Heart right ventricle (tissue), 16 donors: ENCODE measurements at regions not wholly inside any gene's neighbourhood (a gene's known extent, or its start where the extent isn't known, plus 50 kb on each side); places are given as distances from the start of the nearest gene placed in this dataset.

ENCODE experiments used
- ATAC-seq, 8 donors: fragments of 200-7000 bp; cut with Tn5 transposase; one replicate each; pipeline ENCODE4 v1.9.1; 2020; ENCODE audit warnings: mild to moderate bottlenecking in 8 of 8, moderate library complexity in 8 of 8, moderate number of reproducible peaks in 1 of 8
- DNase-seq, 2 donors: peaks; one replicate each; pipeline ENCODE4 v3.0.0-alpha.2; 2020
- H3K27ac ChIP-seq, 10 donors: fragments of 200-600 bp; sonication (generic) in 2 of 10; one replicate each; pipeline versions ENCODE4 v1.5.0 to v1.8.0; 2020 to 2022; ENCODE audit warnings: mild to moderate bottlenecking in 3 of 10
- H3K27me3 ChIP-seq, 7 donors: fragments of 200-600 bp; one replicate each; pipeline ENCODE4 v1.8.0; 2021 to 2022; ENCODE audit warnings: mild to moderate bottlenecking in 2 of 7
- H3K36me3 ChIP-seq, 9 donors: fragments of 200-600 bp; sonication (generic) in 1 of 9; one replicate each; pipeline versions ENCODE4 v1.5.0 to v1.8.0; 2020 to 2022; ENCODE audit warnings: mild to moderate bottlenecking in 2 of 9
- H3K4me1 ChIP-seq, 9 donors: fragments of 200-600 bp; sonication (generic) in 1 of 9; one replicate each; pipeline versions ENCODE4 v1.5.0 to v1.8.0; 2020 to 2022; ENCODE audit warnings: mild to moderate bottlenecking in 4 of 9
- H3K4me3 ChIP-seq, 10 donors: fragments of 200-600 bp; sonication (generic) in 2 of 10; one replicate each; pipeline versions ENCODE4 v1.5.0 to v1.8.0; 2020 to 2022; ENCODE audit warnings: mild to moderate bottlenecking in 7 of 10, moderate library complexity in 2 of 10
- H3K9me3 ChIP-seq, 11 donors: fragments of 200-600 bp in 10 of 11; sonication (generic) in 2 of 11; one replicate each; pipeline versions ENCODE4 v1.5.0 to v1.8.0; 2013 to 2022; ENCODE audit warnings: mild to moderate bottlenecking in 2 of 11, control low read depth in 1 of 11, moderate library complexity in 1 of 11
- WGBS, 2 donors: extraction: QIAGEN DNeasy Blood & Tissue Kit; methylation state at CpG; one replicate each; pipeline ENCODE4 v1.1.7; 2013; ENCODE audit warnings: inconsistent platforms in 1 of 2; 5-methylcytosine and 5-hydroxymethylcytosine counted together
- intact Hi-C, 10 donors: fragments of 100-400 bp; cut with DNase I; formaldehyde crosslinking; loops; one replicate each; pipeline versions ENCODE4 v1.11.1 to v1.14.2; 2022
- TF ChIP-seq, protein P1 (sequence below), 9 donors: fragments of 200-600 bp; sonication (generic) in 2 of 9; IDR thresholded peaks; one replicate each; pipeline versions ENCODE4 v1.5.0 to v1.8.0; 2021 to 2022; ENCODE audit warnings: antibody characterized with exemption in 9 of 9, mild to moderate bottlenecking in 5 of 9, moderate library complexity in 1 of 9
- donor health status: Arrhythmogenic right ventricular cardiomyopathy.
- donor health status: ischemic (EF 13 %, LVEDD 7.1; RV severe dilation, severe dysfunction).
- donor health status: healthy with polysubstance abuse.
- donor health status: DM: no; HTN: yes; CAD: no.
- donor health status: DM: no; HTN: no; CAD: no.
- donor health status: ischemic (EF 25% LVEDD 6.9; RV normal size, moderate dysfunction).
- donor health status: ischemic (EF 25% LVEDD 5.7; RV mildly dilated, moderate dysfunction).
- donor health status: healthy.
- donor health status: DM: yes; HTN: yes; CAD: no.
- donor health status: Ischemic cardiomyopathy.
- donor health status: ischemic (EF 35%, LVEDD 5.7; RV mildly dilated, moderate dysfunction).
- donor health status: nonischemic (EF 11% LVEDD 7.7; RV severe dilation, severe dysfunction).
- donor health status: DM: yes; HTN: yes; CAD: no.
- donor health status: PGD.
- donor health status: ischemic (EF 29% LVEDD 5.4; RV normal size, mild dysfunction).
- donor health status: nonischemic (EF 23%, LVEDD 6.1; RV moderate dilation, normal function).

DNA sequence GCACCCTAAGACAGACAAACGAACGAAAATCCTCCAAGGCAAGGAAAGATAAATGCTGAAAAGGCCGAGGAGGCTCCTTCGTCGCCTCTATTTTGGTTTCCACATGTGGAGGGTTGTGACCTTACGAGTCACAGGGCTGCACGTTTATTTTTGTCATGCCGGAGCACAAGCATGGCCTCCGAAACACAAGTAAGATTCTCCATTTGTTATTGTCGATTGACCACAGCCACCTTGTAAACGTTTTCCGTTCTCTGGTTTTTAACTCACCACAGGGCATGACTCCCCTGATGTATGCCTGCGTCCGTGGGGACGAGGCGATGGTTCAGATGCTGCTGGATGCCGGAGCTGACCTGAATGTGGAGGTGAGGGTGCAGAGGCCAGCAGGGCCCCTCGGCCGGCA, 73.1 kb upstream of the PWP1 start:
- H3K27me3 ChIP-seq = peaks cover 0 to 19% (median 0%) of the 10 kb centered on the region in 7 donors
- ATAC-seq (no peak), DNase-seq (no peak)
- intact Hi-C loops = no loop called here
- no peak overlapping the region for H3K4me3 ChIP-seq
- no peaks in the 10 kb centered on the region for H3K36me3 ChIP-seq
- 68% methylated on average over 19 of the region's 19 CpGs for WGBS, 2 donors
- no peaks in the 10 kb centered on the region for H3K9me3 ChIP-seq
- TF ChIP-seq, protein P1, sequence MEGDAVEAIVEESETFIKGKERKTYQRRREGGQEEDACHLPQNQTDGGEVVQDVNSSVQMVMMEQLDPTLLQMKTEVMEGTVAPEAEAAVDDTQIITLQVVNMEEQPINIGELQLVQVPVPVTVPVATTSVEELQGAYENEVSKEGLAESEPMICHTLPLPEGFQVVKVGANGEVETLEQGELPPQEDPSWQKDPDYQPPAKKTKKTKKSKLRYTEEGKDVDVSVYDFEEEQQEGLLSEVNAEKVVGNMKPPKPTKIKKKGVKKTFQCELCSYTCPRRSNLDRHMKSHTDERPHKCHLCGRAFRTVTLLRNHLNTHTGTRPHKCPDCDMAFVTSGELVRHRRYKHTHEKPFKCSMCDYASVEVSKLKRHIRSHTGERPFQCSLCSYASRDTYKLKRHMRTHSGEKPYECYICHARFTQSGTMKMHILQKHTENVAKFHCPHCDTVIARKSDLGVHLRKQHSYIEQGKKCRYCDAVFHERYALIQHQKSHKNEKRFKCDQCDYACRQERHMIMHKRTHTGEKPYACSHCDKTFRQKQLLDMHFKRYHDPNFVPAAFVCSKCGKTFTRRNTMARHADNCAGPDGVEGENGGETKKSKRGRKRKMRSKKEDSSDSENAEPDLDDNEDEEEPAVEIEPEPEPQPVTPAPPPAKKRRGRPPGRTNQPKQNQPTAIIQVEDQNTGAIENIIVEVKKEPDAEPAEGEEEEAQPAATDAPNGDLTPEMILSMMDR (IDR thresholded peaks at IDR 0.05) = no peak
- H3K4me1 ChIP-seq = peaks cover 0 to 9% (median 0%) of the 10 kb centered on the region in 9 donors
- H3K27ac ChIP-seq = no peak overlapping the region

DNA sequence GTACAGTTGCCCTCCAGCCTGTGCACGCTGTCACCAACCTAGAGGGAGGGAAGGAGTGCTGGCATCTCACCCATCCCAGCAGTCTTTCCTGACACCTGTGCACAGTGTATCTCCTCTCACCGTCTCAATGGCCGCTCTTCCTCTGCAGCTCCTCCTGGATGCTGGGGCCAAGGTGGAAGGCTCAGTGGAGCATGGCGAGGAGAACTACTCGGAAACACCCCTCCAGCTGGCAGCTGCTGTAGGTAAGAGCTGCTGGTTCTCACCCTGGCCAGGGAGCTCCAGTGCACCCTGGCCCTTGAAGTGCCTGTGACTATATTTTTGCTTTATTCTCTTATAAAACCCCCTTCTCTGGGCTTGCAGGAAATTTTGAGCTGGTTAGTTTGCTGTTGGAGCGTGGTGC, 68.7 kb upstream of the PWP1 start:
- Histone ChIP-seq H3K4me3 (no peak overlapping the region), H3K9me3 (no peaks in the 10 kb centered on the region), H3K27me3 (peaks cover 0 to 25% (median 5%) of the 10 kb centered on the region in 7 donors), H3K36me3 (no peaks in the 10 kb centered on the region), H3K27ac (no peak overlapping the region), H3K4me1 (no peaks in the 10 kb centered on the region)
- intact Hi-C loops = no loop called here
- DNase-seq (no peak), ATAC-seq (no peak)
- TF ChIP-seq, protein P1 (IDR thresholded peaks at IDR 0.05) = no peak
- 88% methylated on average over 6 of the region's 6 CpGs for whole genome bisulfite sequencing, 2 donors

- no peaks in the 10 kb centered on the region for H3K36me3 ChIP-seq
- no peak overlapping the region for H3K4me3 ChIP-seq
- ATAC-seq (no peak), DNase-seq (no peak)
- no peaks in the 10 kb centered on the region for H3K9me3 ChIP-seq
- H3K27me3 ChIP-seq = peaks cover 0 to 28% (median 5%) of the 10 kb centered on the region in 7 donors
- H3K4me1 ChIP-seq = no peaks in the 10 kb centered on the region
- TF ChIP-seq, protein P1 (IDR thresholded peaks at IDR 0.05) = no peak
- intact Hi-C loops = no loop called here
- 87% methylated on average over 15 of the region's 15 CpGs for WGBS, 2 donors
- H3K27ac ChIP-seq = no peak overlapping the region
Observed at GRCh38 chr12:107618106-107618505, 67.5 kb upstream of the PWP1 start.

- no peak overlapping the region for H3K4me3 ChIP-seq
- no peaks in the 10 kb centered on the region for H3K4me1 ChIP-seq
- no peaks in the 10 kb centered on the region for H3K36me3 ChIP-seq
- ATAC-seq (no peak), DNase-seq (no peak)
- WGBS, 2 donors = 65 to 67% methylated on average over 13 of the region's 13 CpGs
- peaks cover 0 to 33% (median 5%) of the 10 kb centered on the region in 7 donors for H3K27me3 ChIP-seq
- no peak overlapping the region for H3K27ac ChIP-seq
- TF ChIP-seq, protein P1 (IDR thresholded peaks at IDR 0.05) = no peak
- intact Hi-C loops = no loop called here
- H3K9me3 ChIP-seq = peaks cover 0 to 6% (median 4%) of the 10 kb centered on the region in 11 donors
Observed at GRCh38 chr12:107619831-107620230, 65.8 kb upstream of the PWP1 start.
